Neuronal stem cell (in vitro differentiated cells): ENCODE measurements at regions not wholly inside any gene's neighbourhood (a gene's known extent, or its start where the extent isn't known, plus 50 kb on each side); places are given as distances from the start of the nearest gene placed in this dataset.

Source experiments
- DNase-seq: peaks from one replicate; pipeline ENCODE4 v3.0.0-alpha.2; 2013; ENCODE audit warnings: low spot score
- H2AFZ ChIP-seq: one replicate; pipeline ENCODE4 v1.6.1; 2013; ENCODE audit warnings: mild to moderate bottlenecking, low read length, inconsistent platforms
- H2AK5ac ChIP-seq: 2 replicates; pipeline ENCODE4 v1.6.1; 2013; ENCODE audit warnings: low read depth, mild to moderate bottlenecking, inconsistent platforms, low read length, moderate library complexity, mixed read lengths
- H2BK120ac ChIP-seq: 2 replicates; pipeline ENCODE4 v1.6.1; 2013; ENCODE audit warnings: low read depth, mild to moderate bottlenecking, inconsistent platforms, low read length, moderate library complexity, mixed read lengths
- H2BK12ac ChIP-seq: one replicate; pipeline ENCODE4 v1.6.1; 2013; ENCODE audit warnings: low read length, inconsistent platforms
- H2BK15ac ChIP-seq: 2 replicates; pipeline ENCODE4 v1.6.1; 2013; ENCODE audit warnings: mild to moderate bottlenecking, low read length, inconsistent platforms, mixed read lengths
- H2BK5ac ChIP-seq: one replicate; pipeline ENCODE4 v1.6.1; 2013; ENCODE audit warnings: inconsistent platforms, mild to moderate bottlenecking, low read length, moderate library complexity
- H3K14ac ChIP-seq: one replicate; pipeline ENCODE4 v1.6.1; 2013; ENCODE audit warnings: low read length, inconsistent platforms
- H3K18ac ChIP-seq: 2 replicates; pipeline ENCODE4 v1.6.1; 2013; ENCODE audit warnings: low read length, inconsistent platforms
- H3K23ac ChIP-seq: 2 replicates; pipeline ENCODE4 v1.6.1; 2013; ENCODE audit warnings: low read depth, mild to moderate bottlenecking, mixed read lengths, low read length, inconsistent platforms; ENCODE audit not compliant: poor library complexity
- H3K27ac ChIP-seq: replicated peaks from 3 replicates; pipeline ENCODE4 v1.5.1; 2013; ENCODE audit warnings: low read length, inconsistent platforms
- H3K27me3 ChIP-seq, 3 experiments: 2 replicates each; pipeline ENCODE4 v1.6.1; 2013; ENCODE audit warnings: low read length in 3 of 3, mild to moderate bottlenecking in 2 of 3, inconsistent platforms in 1 of 3, low read depth in 1 of 3, mixed read lengths in 1 of 3, moderate library complexity in 1 of 3; ENCODE audit not compliant: control insufficient read depth in 3 of 3, insufficient read depth in 3 of 3
- H3K36me3 ChIP-seq, 2 donors: replicated peaks in 1 of 2; 2 replicates each; pipeline ENCODE4 v1.6.1; 2013; ENCODE audit warnings: low read length in 2 of 2; ENCODE audit not compliant: control insufficient read depth in 2 of 2, insufficient read depth in 2 of 2
- H3K4ac ChIP-seq: 2 replicates; pipeline ENCODE4 v1.6.1; 2013; ENCODE audit warnings: inconsistent platforms, mild to moderate bottlenecking, low read length, moderate library complexity
- H3K4me1 ChIP-seq, 2 donors: 1 replicate in 1 of 2; 2 replicates in 1 of 2; pipeline ENCODE4 v1.6.1; 2013; ENCODE audit warnings: low read length in 2 of 2, low read depth in 1 of 2; ENCODE audit not compliant: control insufficient read depth in 2 of 2, insufficient read depth in 1 of 2
- H3K4me2 ChIP-seq: one replicate; pipeline ENCODE4 v1.6.1; 2013; ENCODE audit warnings: mild to moderate bottlenecking, low read length, inconsistent platforms; ENCODE audit not compliant: insufficient read depth, poor library complexity, severe bottlenecking
- H3K4me3 ChIP-seq, 2 donors: 2 replicates each; pipeline ENCODE4 v1.5.1; 2013; ENCODE audit warnings: low read length in 2 of 2, mild to moderate bottlenecking in 2 of 2, inconsistent platforms in 1 of 2, moderate library complexity in 1 of 2
- H3K79me1 ChIP-seq: one replicate; pipeline ENCODE4 v1.6.1; 2013; ENCODE audit warnings: low read depth, mild to moderate bottlenecking, inconsistent platforms, low read length, moderate library complexity
- H3K9ac ChIP-seq: one replicate; pipeline ENCODE4 v1.6.1; 2013; ENCODE audit warnings: mild to moderate bottlenecking, low read depth, low read length, inconsistent platforms; ENCODE audit not compliant: poor library complexity
- H3K9me3 ChIP-seq, 2 donors: replicated peaks in 1 of 2; 2 replicates each; pipeline versions ENCODE3 to v1.6.1; 2013; ENCODE audit warnings: low read length in 2 of 2, mild to moderate bottlenecking in 2 of 2, inconsistent platforms in 1 of 2, low read depth in 1 of 2, mixed read lengths in 1 of 2, moderate library complexity in 1 of 2; ENCODE audit not compliant: control insufficient read depth in 2 of 2, insufficient read depth in 1 of 2
- H4K8ac ChIP-seq: one replicate; pipeline ENCODE4 v1.6.1; 2013; ENCODE audit warnings: low read depth, mild to moderate bottlenecking, inconsistent platforms, low read length, moderate library complexity
- H4K91ac ChIP-seq: one replicate; pipeline ENCODE4 v1.6.1; 2013; ENCODE audit warnings: low read length, low read depth, mild to moderate bottlenecking, inconsistent platforms; ENCODE audit not compliant: poor library complexity
- WGBS, 2 donors: extraction: QIAGEN DNeasy Blood & Tissue Kit; methylation state at CpG; one replicate each; pipeline ENCODE4 v1.1.7; 2013; ENCODE audit warnings: missing lambda C conversion rate in 2 of 2, mixed read lengths in 1 of 2; ENCODE audit not compliant: insufficient read length in 2 of 2, insufficient replicate concordance in 1 of 2; ENCODE audit errors: extremely low coverage in 2 of 2; 5-methylcytosine and 5-hydroxymethylcytosine counted together

DNA sequence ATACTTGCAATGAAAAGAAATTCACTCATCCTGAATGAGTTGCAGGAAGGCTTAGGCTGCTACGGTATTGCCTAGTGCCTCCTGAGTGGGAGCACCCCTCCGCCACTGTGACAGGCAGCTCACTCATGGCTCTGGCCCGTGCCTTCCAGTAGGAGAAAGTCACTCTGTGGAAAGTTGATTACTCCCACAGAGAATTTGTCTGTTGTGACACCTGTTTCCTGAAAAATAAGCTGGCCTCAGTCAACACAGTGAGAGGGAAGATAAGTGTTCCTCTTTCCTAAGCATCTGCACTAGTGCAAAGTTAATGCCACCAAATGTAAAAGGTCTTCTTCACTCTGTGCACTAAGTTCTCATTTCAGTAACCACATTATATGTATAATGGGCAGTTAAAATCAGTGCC is 158.8 kb upstream of the INHBA start:
- no peak overlapping the region for H2AK5ac ChIP-seq
- no peak overlapping the region for H2BK15ac ChIP-seq

DNA sequence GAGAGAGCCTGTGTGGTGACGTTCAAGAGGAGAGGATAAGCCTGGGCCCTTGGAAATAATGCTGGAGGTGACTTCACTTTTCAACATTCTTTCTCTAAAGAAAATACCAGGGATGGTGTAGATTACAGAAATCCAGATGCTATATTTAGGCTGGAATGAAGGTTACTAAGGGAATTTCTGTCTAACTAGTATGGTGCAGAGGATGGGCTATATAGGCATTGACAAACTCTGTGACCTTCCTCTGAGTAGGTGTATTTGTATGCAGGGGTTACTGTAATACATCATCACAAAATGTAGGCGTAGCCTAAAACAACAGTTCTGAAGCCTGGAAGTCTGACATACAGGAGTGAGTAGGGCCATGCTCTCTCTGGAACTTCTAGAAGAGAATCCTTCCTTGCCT is 155.3 kb upstream of the INHBA start:
- Histone ChIP-seq H3K36me3 (no peaks in the 10 kb centered on the region), H3K9me3 (no peaks in the 10 kb centered on the region), H2BK5ac (no peak overlapping the region), H3K4me2 (no peak overlapping the region), H2BK12ac (no peak overlapping the region), H3K27me3 (peaks cover 0 to 7% (median 0%) of the 10 kb centered on the region in 3 experiments), H3K9ac (no peak overlapping the region), H2AFZ (no peak overlapping the region), H4K91ac (no peak overlapping the region), H2BK120ac (no peak overlapping the region), H2BK15ac (no peak overlapping the region), H4K8ac (no peak overlapping the region), H3K23ac (no peak overlapping the region), H3K4me1 (no peaks in the 10 kb centered on the region), H2AK5ac (no peak overlapping the region), H3K14ac (no peak overlapping the region), H3K18ac (no peak overlapping the region), H3K27ac (no peak overlapping the region), H3K79me1 (no peaks in the 10 kb centered on the region), H3K4ac (no peak overlapping the region), H3K4me3 (no peak overlapping the region)
- no CpG with 5 or more reads among the region's 2 CpGs for WGBS, 2 donors
- DNase-seq, result no peak

More for the DNA sequence above, 158.8 kb upstream of the INHBA start:
- Histone ChIP-seq H3K9me3 (peaks cover 0 to 4% of the 10 kb centered on the region in 2 donors), H3K27ac (no peak overlapping the region), H3K36me3 (no peaks in the 10 kb centered on the region), H4K91ac (no peak overlapping the region), H2BK120ac (no peak overlapping the region), H3K4me2 (no peak overlapping the region), H3K4me1 (no peaks in the 10 kb centered on the region), H2BK12ac (no peak overlapping the region), H2BK5ac (no peak overlapping the region), H3K14ac (no peak overlapping the region), H4K8ac (no peak overlapping the region), H3K23ac (no peak overlapping the region), H3K79me1 (no peaks in the 10 kb centered on the region), H2AFZ (no peak overlapping the region), H3K4me3 (no peak overlapping the region), H3K27me3 (peaks cover 0 to 4% (median 0%) of the 10 kb centered on the region in 3 experiments), H3K9ac (no peak overlapping the region), H3K4ac (no peak overlapping the region), H3K18ac (no peak overlapping the region)
- DNase-seq, result no peak
- WGBS, 2 donors, result no CpG with 5 or more reads among the region's 3 CpGs

DNA sequence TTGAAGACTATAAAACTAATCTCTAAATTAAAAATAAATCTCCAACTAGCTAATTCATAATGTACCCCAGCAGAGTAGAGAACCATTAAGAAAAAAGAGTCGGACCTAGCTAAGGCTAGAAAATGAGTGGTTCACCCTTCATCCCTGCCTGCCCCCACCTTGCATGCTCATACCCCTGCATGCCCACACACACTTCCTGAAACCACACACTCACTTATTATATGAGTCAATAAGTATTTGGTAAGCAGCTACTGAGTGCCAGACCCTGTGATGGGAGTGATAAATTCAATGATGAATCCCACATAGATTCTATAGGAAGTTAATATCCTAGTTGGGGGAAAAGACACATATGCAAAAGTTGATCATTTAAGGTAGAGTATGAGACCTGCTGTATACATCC is 152.9 kb upstream of the INHBA start:
- Histone ChIP-seq H2BK15ac (no peak overlapping the region), H3K9me3 (no peaks in the 10 kb centered on the region), H2BK5ac (no peak overlapping the region), H3K23ac (no peak overlapping the region), H3K4ac (no peak overlapping the region), H3K27ac (no peak overlapping the region), H2AK5ac (no peak overlapping the region), H2AFZ (no peak overlapping the region), H3K14ac (no peak overlapping the region), H2BK120ac (no peak overlapping the region), H2BK12ac (no peak overlapping the region), H3K79me1 (no peaks in the 10 kb centered on the region), H3K27me3 (peaks cover 0 to 7% (median 0%) of the 10 kb centered on the region in 3 experiments), H3K4me1 (no peaks in the 10 kb centered on the region), H4K91ac (no peak overlapping the region), H3K36me3 (no peaks in the 10 kb centered on the region), H3K18ac (no peak overlapping the region), H3K4me2 (no peak overlapping the region), H4K8ac (no peak overlapping the region), H3K9ac (no peak overlapping the region), H3K4me3 (no peak overlapping the region)
- no CpG with 5 or more reads among the region's 1 CpG for WGBS, 2 donors
- DNase-seq, result no peak

DNA sequence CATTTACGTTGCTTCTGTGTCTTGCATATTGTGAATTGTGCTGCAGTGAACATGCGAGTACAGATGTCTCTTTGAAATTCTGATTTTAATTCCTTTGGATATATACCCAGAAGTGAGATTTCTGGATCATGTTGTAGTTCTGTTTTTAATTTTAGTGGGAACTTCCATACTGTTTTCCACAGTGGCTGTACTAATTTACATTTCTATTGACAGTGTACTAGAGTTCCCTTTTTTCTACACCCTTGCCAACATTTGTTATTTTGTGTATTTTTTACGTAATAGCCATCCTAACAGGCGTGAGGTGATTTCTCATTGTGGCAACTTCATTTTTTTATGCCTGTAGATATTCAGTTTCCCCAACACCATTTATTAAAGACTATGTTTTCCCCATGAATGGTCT is 144.7 kb upstream of the INHBA start:
- no peak overlapping the region for H4K8ac ChIP-seq
- H3K79me1 ChIP-seq, result no peaks in the 10 kb centered on the region
- H3K4ac ChIP-seq, result no peak overlapping the region
- no peak overlapping the region for H2AK5ac ChIP-seq
- no peak overlapping the region for H4K91ac ChIP-seq
- H3K4me1 ChIP-seq, result no peaks in the 10 kb centered on the region
- H2BK12ac ChIP-seq, result no peak overlapping the region
- H2AFZ ChIP-seq, result no peak overlapping the region
- H2BK120ac ChIP-seq, result no peak overlapping the region
- no CpG with 5 or more reads among the region's 4 CpGs for WGBS, 2 donors
- no peak overlapping the region for H3K14ac ChIP-seq
- H3K27me3 ChIP-seq, result no peaks in the 10 kb centered on the region
- H3K9ac ChIP-seq, result no peak overlapping the region
- H3K23ac ChIP-seq, result no peak overlapping the region
- H3K9me3 ChIP-seq, result no peaks in the 10 kb centered on the region
- no peak overlapping the region for H3K4me2 ChIP-seq
- H3K4me3 ChIP-seq, result no peak overlapping the region
- H3K18ac ChIP-seq, result no peak overlapping the region
- no peak overlapping the region for H2BK5ac ChIP-seq
- no peak overlapping the region for H2BK15ac ChIP-seq
- H3K27ac ChIP-seq, result no peak overlapping the region
- no peaks in the 10 kb centered on the region for H3K36me3 ChIP-seq
- DNase-seq, result no peak
